Common myeloid progenitor, CD34-positive (primary cell): ENCODE measurements at regions not wholly inside any gene's neighbourhood (a gene's known extent, or its start where the extent isn't known, plus 50 kb on each side); places are given as distances from the start of the nearest gene placed in this dataset.

ENCODE experiments used
- CTCF ChIA-PET: fragments of 350-600 bp; sonication (Branson Sonifier 250); formaldehyde crosslinking; loops from one replicate; lab custom pipeline; 2021; ENCODE audit warnings: antibody characterized with exemption; lab: Charles Lee
- POLR2A ChIA-PET: fragments of 350-600 bp; sonication (Branson Sonifier 250); formaldehyde crosslinking; loops from one replicate; lab custom pipeline; 2021; ENCODE audit warnings: antibody characterized with exemption; lab: Charles Lee
- DNase-seq, 3 donors: peaks; one replicate each; pipeline versions ENCODE4 v3.0.0 to v3.0.0-alpha.2; 2013
- H3K27ac ChIP-seq, 2 experiments: 1 replicate in 1 of 2; 2 replicates in 1 of 2; pipeline ENCODE4 v1.7.0; 2013; ENCODE audit warnings: inconsistent platforms in 2 of 2, low read length in 2 of 2, mild to moderate bottlenecking in 2 of 2, low read depth in 1 of 2, moderate library complexity in 1 of 2; ENCODE audit not compliant: severe bottlenecking in 2 of 2, insufficient read depth in 1 of 2, poor library complexity in 1 of 2
- H3K27me3 ChIP-seq, 5 experiments: replicated peaks in 2 of 5; 1 replicate in 3 of 5; 2 replicates in 2 of 5; pipeline versions ENCODE4 v1.6.1 to v1.7.0; 2013; ENCODE audit warnings: low read length in 4 of 5, mild to moderate bottlenecking in 2 of 5, moderate library complexity in 2 of 5, inconsistent platforms in 1 of 5; ENCODE audit not compliant: insufficient read depth in 5 of 5, control insufficient read depth in 4 of 5
- H3K36me3 ChIP-seq, 4 experiments: 1 replicate in 2 of 4; 2 replicates in 2 of 4; pipeline versions ENCODE4 v1.6.1 to v1.7.0; 2013; ENCODE audit warnings: low read length in 3 of 4, control low read depth in 1 of 4, mild to moderate bottlenecking in 1 of 4; ENCODE audit not compliant: control insufficient read depth in 4 of 4, insufficient read depth in 4 of 4
- H3K4me1 ChIP-seq, 4 experiments: 1 replicate in 3 of 4; 2 replicates in 1 of 4; pipeline versions ENCODE4 v1.6.1 to v1.7.1; 2013; ENCODE audit warnings: low read length in 3 of 4, mild to moderate bottlenecking in 3 of 4, control low read depth in 1 of 4, inconsistent platforms in 1 of 4, moderate library complexity in 1 of 4; ENCODE audit not compliant: control insufficient read depth in 4 of 4, insufficient read depth in 4 of 4; ENCODE audit errors: control extremely low read depth in 1 of 4
- H3K4me3 ChIP-seq, 7 experiments: 1 replicate in 4 of 7; 2 replicates in 3 of 7; pipeline versions ENCODE4 v1.5.1 to v1.7.0; 2013; ENCODE audit warnings: mild to moderate bottlenecking in 7 of 7, low read length in 6 of 7, moderate library complexity in 6 of 7, inconsistent platforms in 2 of 7, low read depth in 2 of 7, control low read depth in 1 of 7; ENCODE audit not compliant: insufficient read depth in 4 of 7, control insufficient read depth in 1 of 7; ENCODE audit errors: extremely low read depth in 1 of 7
- H3K9me3 ChIP-seq, 5 experiments: 1 replicate in 4 of 5; 2 replicates in 1 of 5; pipeline versions ENCODE4 v1.6.1 to v1.7.1; 2013; ENCODE audit warnings: low read length in 4 of 5, mild to moderate bottlenecking in 2 of 5, inconsistent platforms in 1 of 5, low read depth in 1 of 5, moderate library complexity in 1 of 5; ENCODE audit not compliant: control insufficient read depth in 4 of 5, insufficient read depth in 2 of 5; ENCODE audit errors: control extremely low read depth in 1 of 5
- WGBS: methylation state at CpG from one replicate; pipeline ENCODE4 v1.1.5; 2013; ENCODE audit not compliant: insufficient coverage; 5-methylcytosine and 5-hydroxymethylcytosine counted together

- ChIA-PET CTCF (no interaction called here), POLR2A (no interaction called here)
- Histone ChIP-seq H3K4me3 (no peak overlapping the region), H3K27ac (no peak overlapping the region), H3K4me1 (no peaks in the 10 kb centered on the region), H3K9me3 (no peaks in the 10 kb centered on the region), H3K36me3 (no peaks in the 10 kb centered on the region), H3K27me3 (no peaks in the 10 kb centered on the region)
- DNase-seq, result no peak
- WGBS, result 92% methylated on average over 2 of the region's 2 CpGs
Observed at GRCh38 chr1:88104886-88105285, 579.2 kb upstream of the PKN2 start.

- no peaks in the 10 kb centered on the region for H3K9me3 ChIP-seq
- ChIA-PET POLR2A (no interaction called here), CTCF (no interaction called here)
- H3K27ac ChIP-seq, result no peak overlapping the region
- no peak for DNase-seq
- no peaks in the 10 kb centered on the region for H3K4me1 ChIP-seq
- H3K36me3 ChIP-seq, result no peaks in the 10 kb centered on the region
- WGBS, result 100% methylated on average over 3 of the region's 3 CpGs
- no peaks in the 10 kb centered on the region for H3K27me3 ChIP-seq
- no peak overlapping the region for H3K4me3 ChIP-seq
Observed at GRCh38 chr1:88111816-88112215, 572.3 kb upstream of the PKN2 start.

- no peak overlapping the region for H3K27ac ChIP-seq
- H3K4me1 ChIP-seq, result no peaks in the 10 kb centered on the region
- H3K9me3 ChIP-seq, result no peaks in the 10 kb centered on the region
- no CpG with 5 or more reads among the region's 4 CpGs for WGBS
- ChIA-PET CTCF (no interaction called here), POLR2A (no interaction called here)
- H3K27me3 ChIP-seq, result peaks cover 0 to 2% (median 0%) of the 10 kb centered on the region in 5 experiments
- no peak for DNase-seq
- no peaks in the 10 kb centered on the region for H3K36me3 ChIP-seq
- H3K4me3 ChIP-seq, result no peak overlapping the region
Observed at GRCh38 chr1:88117597-88117996, 566.5 kb upstream of the PKN2 start.

- Histone ChIP-seq H3K27ac (no peak overlapping the region), H3K4me3 (no peak overlapping the region), H3K36me3 (no peaks in the 10 kb centered on the region), H3K9me3 (no peaks in the 10 kb centered on the region), H3K27me3 (peaks cover 0 to 2% (median 0%) of the 10 kb centered on the region in 5 experiments), H3K4me1 (no peaks in the 10 kb centered on the region)
- WGBS, result 95% methylated on average over 4 of the region's 6 CpGs
- no peak for DNase-seq
- ChIA-PET POLR2A (no interaction called here), CTCF (no interaction called here)
Observed at GRCh38 chr1:88118176-88118845, 565.8 kb upstream of the PKN2 start.

DNA sequence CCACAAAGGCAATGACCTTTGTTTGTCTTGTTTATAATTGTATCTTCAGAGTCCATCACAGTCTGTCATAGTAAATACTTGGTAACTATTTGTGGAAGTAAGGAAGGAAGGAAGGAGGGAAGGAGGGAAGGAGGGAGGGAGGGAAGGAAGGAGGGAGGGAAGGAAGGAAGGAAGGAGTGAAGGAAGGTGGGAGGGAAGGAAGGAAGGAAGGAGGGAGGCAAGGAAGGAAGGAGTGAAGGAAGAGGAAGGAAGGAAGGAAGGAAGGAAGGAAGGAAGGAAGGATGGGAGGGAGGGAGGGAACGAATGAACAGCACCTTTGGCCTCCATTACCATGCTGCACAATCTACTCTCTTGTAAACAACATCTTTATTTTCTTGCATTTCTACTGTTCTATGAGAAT is 559.5 kb upstream of the PKN2 start:
- Histone ChIP-seq H3K4me1 (no peaks in the 10 kb centered on the region), H3K27me3 (no peaks in the 10 kb centered on the region), H3K9me3 (no peaks in the 10 kb centered on the region), H3K27ac (no peak overlapping the region), H3K36me3 (no peaks in the 10 kb centered on the region), H3K4me3 (no peak overlapping the region)
- no peak for DNase-seq
- ChIA-PET POLR2A (no interaction called here), CTCF (no interaction called here)
- WGBS, result no CpG with 5 or more reads among the region's 1 CpG

DNA sequence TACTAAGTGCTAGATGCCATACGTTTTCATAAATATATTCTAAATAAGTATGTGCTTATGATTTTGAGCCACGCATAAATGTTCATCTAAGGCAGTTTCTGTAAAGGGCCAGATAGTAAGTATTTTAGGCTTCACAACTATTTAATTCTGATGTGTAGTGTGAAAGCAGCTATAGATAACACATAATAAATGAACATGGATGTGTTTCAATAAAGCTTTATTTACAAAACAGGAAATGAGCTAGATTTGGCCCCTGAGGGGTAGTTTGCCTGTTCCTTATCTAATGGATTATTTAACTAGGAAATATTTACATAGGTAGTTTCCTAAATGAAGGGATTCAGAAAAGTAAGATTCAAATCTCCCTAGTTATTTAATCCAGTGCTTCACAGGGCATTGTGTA is 557.6 kb upstream of the PKN2 start:
- H3K9me3 ChIP-seq, result no peaks in the 10 kb centered on the region
- no CpG with 5 or more reads among the region's 2 CpGs for WGBS
- H3K27me3 ChIP-seq, result no peaks in the 10 kb centered on the region
- CTCF ChIA-PET, result no interaction called here
- no peak overlapping the region for H3K27ac ChIP-seq
- H3K4me1 ChIP-seq, result no peaks in the 10 kb centered on the region
- no peaks in the 10 kb centered on the region for H3K36me3 ChIP-seq
- DNase-seq, result no peak
- POLR2A ChIA-PET, result no interaction called here
- no peak overlapping the region for H3K4me3 ChIP-seq

- WGBS, result 100% methylated on average over 1 of the region's 1 CpG
- ChIA-PET POLR2A (no interaction called here), CTCF (no interaction called here)
- no peak overlapping the region for H3K4me3 ChIP-seq
- H3K9me3 ChIP-seq, result no peaks in the 10 kb centered on the region
- no peak for DNase-seq
- no peaks in the 10 kb centered on the region for H3K4me1 ChIP-seq
- H3K27ac ChIP-seq, result no peak overlapping the region
- H3K27me3 ChIP-seq, result no peaks in the 10 kb centered on the region
- no peaks in the 10 kb centered on the region for H3K36me3 ChIP-seq
Observed at GRCh38 chr1:88133991-88134390, 550.1 kb upstream of the PKN2 start.
